HepG2 (cell line): ENCODE measurements at regions not wholly inside any gene's neighbourhood (a gene's known extent, or its start where the extent isn't known, plus 50 kb on each side); places are given as distances from the start of the nearest gene placed in this dataset.
"Not testable (repeated sequence)": the region's sequence is repeated elsewhere in the genome, so short reads cannot be mapped to it uniquely, and the experiment has no call there.

ENCODE experiments used
- ATAC-seq: fragments of 200-7000 bp; cut with Tn5 transposase; 3 replicates; pipeline ENCODE4 v1.9.1; 2020; ENCODE audit warnings: mild to moderate bottlenecking, moderate library complexity
- BruUV-seq: library from RNA; stranded (reverse); fragments of 400-500 nt; replicated peaks from 2 replicates; lab custom pipeline; 2021; lab: Mats Ljungman, UMichigan
- CTCF ChIA-PET: fragments of 300-600 bp; formaldehyde crosslinking; extraction: SDS; loops from one replicate; lab custom pipeline; 2021; ENCODE audit warnings: low total read pairs, inconsistent platforms, low intra/inter-chr PET ratio; lab: Yijun Ruan, JAX
- POLR2A ChIA-PET: fragments of 350-600 bp; sonication (Branson Sonifier 250); formaldehyde crosslinking; loops from one replicate; lab custom pipeline; 2020; ENCODE audit warnings: antibody characterized with exemption, inconsistent platforms; lab: Yijun Ruan, JAX
- DNase-seq: peaks from one replicate; pipeline ENCODE4 v3.0.0-alpha.2; 2015; ENCODE audit warnings: low spot score
- FAIRE-seq: peaks from 3 replicates; lab custom pipeline; 2011; peaks lifted over from hg19 to GRCh38; lab: Jason Lieb, UNC
- H2AFZ ChIP-seq: one replicate; pipeline ENCODE4 v1.6.1; 2011; ENCODE audit warnings: low read length, inconsistent platforms
- H3K27ac ChIP-seq: fragments of 300-600 bp; 3 replicates; pipeline ENCODE4 v1.8.0; 2011; ENCODE audit warnings: mixed run types, mild to moderate bottlenecking, mixed read lengths, low read length, inconsistent platforms; ENCODE audit not compliant: insufficient read depth; ENCODE audit errors: extremely low read length
- H3K27me3 ChIP-seq, 2 experiments: fragments of 200-600 bp in 1 of 2; 2 replicates in 1 of 2; 3 replicates in 1 of 2; pipeline versions ENCODE4 v1.6.0 to v1.8.0; 2011; ENCODE audit warnings: low read length in 2 of 2, mild to moderate bottlenecking in 2 of 2, moderate library complexity in 2 of 2, inconsistent platforms in 1 of 2; ENCODE audit not compliant: insufficient read depth in 2 of 2, control insufficient read depth in 1 of 2
- H3K36me3 ChIP-seq, 2 experiments: fragments of 200-600 bp in 1 of 2; replicated peaks in 1 of 2; 2 replicates in 1 of 2; 3 replicates in 1 of 2; pipeline versions ENCODE4 v1.5.1 to v1.8.0; 2011; ENCODE audit warnings: low read length in 2 of 2, inconsistent platforms in 1 of 2; ENCODE audit not compliant: insufficient read depth in 2 of 2, control insufficient read depth in 1 of 2
- H3K4me1 ChIP-seq: 2 replicates; pipeline ENCODE4 v1.5.1; 2012; ENCODE audit warnings: low read length, inconsistent platforms; ENCODE audit not compliant: insufficient read depth
- H3K4me2 ChIP-seq: 2 replicates; pipeline ENCODE4 v1.6.0; 2011; ENCODE audit warnings: low read depth, low read length, inconsistent platforms
- H3K4me3 ChIP-seq, 3 experiments: fragments of 200-600 bp in 1 of 3; sonication (generic), shearing (Covaris generic) in 1 of 3; replicated peaks in 1 of 3; 2 replicates each; pipeline ENCODE4 v1.5.1; 2011 to 2016; ENCODE audit warnings: low read length in 3 of 3, inconsistent platforms in 2 of 3, low read depth in 2 of 3, mild to moderate bottlenecking in 2 of 3, control low read depth in 1 of 3, mixed read lengths in 1 of 3; ENCODE audit not compliant: insufficient read depth in 1 of 3
- H3K79me2 ChIP-seq: one replicate; pipeline ENCODE4 v1.6.1; 2011; ENCODE audit warnings: low read length, inconsistent platforms; ENCODE audit not compliant: insufficient read depth
- H3K9ac ChIP-seq: 2 replicates; pipeline ENCODE4 v1.6.0; 2011; ENCODE audit warnings: mild to moderate bottlenecking, low read depth, low read length, inconsistent platforms; ENCODE audit not compliant: insufficient read depth
- H3K9me3 ChIP-seq: 2 replicates; pipeline ENCODE4 v1.5.1; 2012; ENCODE audit warnings: mild to moderate bottlenecking, low read length
- H4K20me1 ChIP-seq: 2 replicates; pipeline ENCODE4 v1.6.0; 2011; ENCODE audit warnings: inconsistent platforms, mild to moderate bottlenecking, low read length, moderate library complexity; ENCODE audit not compliant: insufficient read depth
- KLF16 ChIP-seq, 2 experiments: sonication (generic) in 1 of 2; formaldehyde crosslinking in 1 of 2; IDR thresholded peaks; 2 replicates each; pipeline versions ENCODE4 v1.6.1 to v1.8.0; 2016 to 2023; ENCODE audit warnings: missing genetic modification reagents in 2 of 2, missing compliant biosample characterization in 1 of 2
- NR2F6 ChIP-seq, 2 experiments: IDR thresholded peaks; 2 replicates each; pipeline ENCODE4 v1.6.1; 2016; ENCODE audit warnings: antibody characterized with exemption in 1 of 2, mild to moderate bottlenecking in 1 of 2
- PHF20 ChIP-seq: sonication (generic); formaldehyde crosslinking; IDR thresholded peaks from 2 replicates; pipeline ENCODE4 v1.5.0; 2020; ENCODE audit warnings: mild to moderate bottlenecking, missing genetic modification reagents
- WGBS: methylation state at CpG from one replicate; pipeline ENCODE4 v1.1.6; 2017; ENCODE audit warnings: low lambda C conversion rate; 5-methylcytosine and 5-hydroxymethylcytosine counted together
- in situ Hi-C: cut with HindIII; loops from 2 replicates; pipeline ENCODE4 v1.10.0; 2017; ENCODE audit warnings: low pct_unique_long_range_greater_than_20kb; ENCODE audit not compliant: extremely low pct_ligation_motif_present
- intact Hi-C: fragments of 100-400 bp; cut with micrococcal nuclease; formaldehyde crosslinking; loops from one replicate; pipeline ENCODE4 v1.10.0; 2022; ENCODE audit not compliant: unreplicated experiment
- TF ChIP-seq, protein P1 (sequence below): fragments of 450-650 bp; IDR thresholded peaks from 2 replicates; pipeline ENCODE4 v1.6.1; 2016
- TF ChIP-seq, protein P2 (sequence below): sonication (generic); formaldehyde crosslinking; IDR thresholded peaks from 2 replicates; pipeline ENCODE4 v1.4.0; 2020; ENCODE audit warnings: missing genetic modification reagents

DNA sequence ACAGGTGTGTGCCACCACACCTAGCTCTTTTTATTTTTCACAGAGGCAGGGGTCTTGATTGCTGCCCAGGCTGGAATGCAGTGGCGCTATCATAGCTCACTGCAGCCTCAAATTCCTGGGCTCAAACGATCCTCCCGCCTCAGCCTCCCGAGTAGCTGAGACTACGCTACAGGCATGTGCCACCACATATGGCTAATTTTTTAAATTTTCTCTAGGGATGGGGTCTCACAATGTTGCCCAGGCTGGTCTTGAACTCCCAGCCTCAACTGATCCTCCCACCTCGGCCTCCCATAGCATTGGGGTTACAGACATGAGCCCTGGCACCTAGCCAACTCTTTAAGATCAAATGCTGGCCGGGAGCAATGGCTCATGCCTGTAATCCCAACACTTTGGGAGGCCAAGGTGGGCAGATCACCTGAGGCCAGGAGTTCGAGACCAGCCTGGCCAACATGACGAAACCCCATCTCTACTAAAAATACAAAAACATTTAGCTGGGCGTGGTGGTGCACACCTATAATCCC, 50.6 kb upstream of the MYL10 start:
- in situ Hi-C loops = loop anchor here (10.0 to 25.0 kb wide), 2 partner anchors 135 to 583 kb away; no protein-coding TSS in a partner anchor
- FAIRE-seq, intact Hi-C loops, H3K27ac ChIP-seq, CTCF ChIA-PET, H4K20me1 ChIP-seq, BruUV-seq, H3K9ac ChIP-seq, DNase-seq, H3K4me1 ChIP-seq, H3K4me2 ChIP-seq, H3K36me3 ChIP-seq, H3K79me2 ChIP-seq, H3K9me3 ChIP-seq, ATAC-seq, H3K4me3 ChIP-seq, POLR2A ChIA-PET, H2AFZ ChIP-seq, H3K27me3 ChIP-seq: not testable (repeated sequence)
- 60% methylated on average over 9 of the region's 10 CpGs for WGBS

DNA sequence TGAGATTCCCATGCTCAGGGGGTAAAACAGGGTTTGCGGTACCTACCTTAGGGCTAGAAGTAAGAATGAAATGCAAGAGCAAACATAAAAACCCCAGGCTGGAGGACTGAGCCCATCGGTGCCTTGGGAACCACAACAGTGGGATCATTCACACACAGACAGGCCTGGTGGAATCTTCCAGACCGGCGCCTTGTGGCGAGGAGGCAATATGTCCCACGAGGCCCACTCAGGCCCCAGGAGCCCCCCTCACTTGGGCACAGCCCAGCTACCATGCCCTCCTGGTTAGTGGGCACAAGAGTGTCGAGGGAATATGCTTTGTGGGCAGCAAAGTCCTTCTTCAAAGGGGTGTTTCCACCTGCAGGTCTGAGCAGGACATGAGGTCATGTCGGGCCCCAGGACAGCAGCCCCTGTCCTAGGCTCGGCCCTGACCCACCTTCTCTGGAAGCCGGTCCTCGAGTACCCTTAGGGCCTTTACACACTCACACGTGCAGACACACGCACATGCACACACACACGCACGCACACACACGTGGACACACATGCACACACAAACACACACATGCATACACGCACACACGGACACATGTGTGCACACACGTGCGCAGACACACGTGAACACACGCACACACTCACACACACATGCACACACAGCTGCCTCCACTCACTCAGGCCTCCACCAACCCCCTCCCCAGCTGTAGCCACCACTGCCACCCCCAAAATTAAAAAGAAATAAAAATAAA, 51.5 kb upstream of the MYL10 start:
- H3K9me3 ChIP-seq = no peaks in the 10 kb centered on the region
- H4K20me1 ChIP-seq = no peaks in the 10 kb centered on the region
- no peak overlapping the region for H3K9ac ChIP-seq
- H3K27ac ChIP-seq = no peak overlapping the region
- FAIRE-seq = no peak
- ChIA-PET CTCF (no interaction called here), POLR2A (no interaction called here)
- no TSS peak for BruUV-seq
- TF ChIP-seq, protein P1, sequence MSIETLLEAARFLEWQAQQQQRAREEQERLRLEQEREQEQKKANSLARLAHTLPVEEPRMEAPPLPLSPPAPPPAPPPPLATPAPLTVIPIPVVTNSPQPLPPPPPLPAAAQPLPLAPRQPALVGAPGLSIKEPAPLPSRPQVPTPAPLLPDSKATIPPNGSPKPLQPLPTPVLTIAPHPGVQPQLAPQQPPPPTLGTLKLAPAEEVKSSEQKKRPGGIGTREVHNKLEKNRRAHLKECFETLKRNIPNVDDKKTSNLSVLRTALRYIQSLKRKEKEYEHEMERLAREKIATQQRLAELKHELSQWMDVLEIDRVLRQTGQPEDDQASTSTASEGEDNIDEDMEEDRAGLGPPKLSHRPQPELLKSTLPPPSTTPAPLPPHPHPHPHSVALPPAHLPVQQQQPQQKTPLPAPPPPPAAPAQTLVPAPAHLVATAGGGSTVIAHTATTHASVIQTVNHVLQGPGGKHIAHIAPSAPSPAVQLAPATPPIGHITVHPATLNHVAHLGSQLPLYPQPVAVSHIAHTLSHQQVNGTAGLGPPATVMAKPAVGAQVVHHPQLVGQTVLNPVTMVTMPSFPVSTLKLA = peak; percentile 90
- TF ChIP-seq KLF16 (CRISPR knock-in tag; IDR thresholded peaks at IDR 0.05) (no peak), PHF20 (no peak), NR2F6 (IDR thresholded peaks at IDR 0.05) (no peak), NR2F6 (CRISPR knock-in tag; IDR thresholded peaks at IDR 0.05) (no peak)
- TF ChIP-seq, protein P2, sequence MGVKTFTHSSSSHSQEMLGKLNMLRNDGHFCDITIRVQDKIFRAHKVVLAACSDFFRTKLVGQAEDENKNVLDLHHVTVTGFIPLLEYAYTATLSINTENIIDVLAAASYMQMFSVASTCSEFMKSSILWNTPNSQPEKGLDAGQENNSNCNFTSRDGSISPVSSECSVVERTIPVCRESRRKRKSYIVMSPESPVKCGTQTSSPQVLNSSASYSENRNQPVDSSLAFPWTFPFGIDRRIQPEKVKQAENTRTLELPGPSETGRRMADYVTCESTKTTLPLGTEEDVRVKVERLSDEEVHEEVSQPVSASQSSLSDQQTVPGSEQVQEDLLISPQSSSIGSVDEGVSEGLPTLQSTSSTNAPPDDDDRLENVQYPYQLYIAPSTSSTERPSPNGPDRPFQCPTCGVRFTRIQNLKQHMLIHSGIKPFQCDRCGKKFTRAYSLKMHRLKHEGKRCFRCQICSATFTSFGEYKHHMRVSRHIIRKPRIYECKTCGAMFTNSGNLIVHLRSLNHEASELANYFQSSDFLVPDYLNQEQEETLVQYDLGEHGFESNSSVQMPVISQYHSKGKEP = no peak
- H3K4me1 ChIP-seq = no peaks in the 10 kb centered on the region
- no peaks in the 10 kb centered on the region for H3K36me3 ChIP-seq
- no peaks in the 10 kb centered on the region for H3K27me3 ChIP-seq
- no peak for ATAC-seq
- WGBS = 58% methylated on average over 13 of the region's 22 CpGs
- intact Hi-C loops = no loop called here
- H2AFZ ChIP-seq = no peak overlapping the region
- no peak for DNase-seq
- H3K79me2 ChIP-seq = no peaks in the 10 kb centered on the region
- H3K4me3 ChIP-seq = no peak overlapping the region
- in situ Hi-C loops = loop anchor here (10.0 to 25.0 kb wide), 2 partner anchors 136 to 582 kb away; no protein-coding TSS in a partner anchor
- H3K4me2 ChIP-seq = no peak overlapping the region
